ENCODE measurements at regions not wholly inside any gene's neighbourhood (a gene's known extent, or its start where the extent isn't known, plus 50 kb on each side); places are given as distances from the start of the nearest gene placed in this dataset.
"Not testable (repeated sequence)": the region's sequence is repeated elsewhere in the genome, so short reads cannot be mapped to it uniquely, and the experiment has no call there.

DNA sequence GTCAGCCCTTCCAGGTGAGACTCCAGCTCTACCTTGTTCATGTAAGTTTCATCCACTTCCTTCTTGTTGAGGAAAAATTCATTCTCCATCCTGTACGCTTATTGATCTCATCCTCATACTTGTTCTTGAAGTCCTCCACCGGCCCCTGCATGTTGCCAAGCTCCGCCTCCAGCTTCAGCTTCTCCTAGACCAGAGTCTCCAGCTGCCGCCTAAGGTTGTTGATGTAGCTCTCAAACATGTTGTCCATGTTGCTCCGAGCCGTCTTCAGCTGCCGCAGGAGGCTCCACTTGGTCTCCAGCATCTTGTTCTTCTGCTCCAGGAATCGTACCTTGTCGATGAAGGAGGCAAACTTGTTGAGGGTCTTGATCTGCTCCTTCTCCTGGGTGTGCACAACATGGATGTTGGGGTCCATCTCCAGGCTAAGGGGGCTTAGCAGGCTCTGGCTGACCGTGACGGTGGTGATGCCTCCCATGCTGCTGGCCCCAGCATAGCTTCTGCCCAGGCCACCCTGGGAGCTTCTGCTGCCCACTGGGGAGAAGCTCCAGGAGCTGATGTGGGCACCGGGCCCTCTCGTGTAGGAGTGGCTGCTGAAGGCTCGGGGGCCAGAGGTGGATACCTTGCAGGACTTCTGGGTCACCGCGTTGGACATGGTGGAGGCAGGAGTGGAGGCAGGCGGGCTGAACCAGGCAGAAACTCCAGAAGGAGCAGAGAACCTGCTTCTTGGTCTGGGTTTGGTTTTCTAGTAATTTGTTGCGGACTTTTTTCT, 422.6 kb upstream of the ARPP21 start:
- DNase-seq = no peak

DNA sequence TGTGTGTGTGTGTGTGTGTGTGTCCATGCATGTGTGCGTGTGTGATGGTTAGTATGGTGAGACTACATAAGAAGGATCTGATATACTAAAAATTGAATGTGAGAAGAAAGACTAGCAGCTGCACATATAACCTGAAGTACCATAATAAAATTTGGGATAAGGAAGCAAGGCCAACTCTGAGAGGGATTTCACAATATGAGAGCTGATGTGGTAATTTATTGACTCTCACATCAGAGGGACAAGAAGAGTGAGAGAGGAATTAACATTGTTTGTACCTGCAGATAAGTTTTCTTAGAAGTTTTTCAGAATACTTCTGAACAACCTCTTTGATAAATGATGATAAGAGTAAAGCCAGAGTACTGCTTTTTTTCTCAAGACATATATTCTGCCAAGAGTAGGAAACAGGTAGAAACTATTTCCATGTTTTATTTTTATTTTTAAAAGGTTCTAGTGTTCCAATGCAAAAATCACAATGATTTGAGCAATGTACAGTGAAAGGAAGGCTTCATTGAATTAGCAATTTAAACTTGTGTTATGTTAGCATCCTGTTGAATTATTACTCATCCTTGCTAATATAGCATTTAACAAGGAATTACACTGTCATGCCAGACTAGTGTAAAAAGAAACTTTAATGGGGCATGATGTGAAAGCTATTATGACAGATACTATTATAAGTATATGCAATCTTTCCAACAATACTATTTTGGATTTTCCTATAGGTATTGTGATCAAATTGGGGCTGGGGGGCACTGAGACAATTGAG, 415.5 kb upstream of the ARPP21 start:
- DNase-seq = no peak

DNA sequence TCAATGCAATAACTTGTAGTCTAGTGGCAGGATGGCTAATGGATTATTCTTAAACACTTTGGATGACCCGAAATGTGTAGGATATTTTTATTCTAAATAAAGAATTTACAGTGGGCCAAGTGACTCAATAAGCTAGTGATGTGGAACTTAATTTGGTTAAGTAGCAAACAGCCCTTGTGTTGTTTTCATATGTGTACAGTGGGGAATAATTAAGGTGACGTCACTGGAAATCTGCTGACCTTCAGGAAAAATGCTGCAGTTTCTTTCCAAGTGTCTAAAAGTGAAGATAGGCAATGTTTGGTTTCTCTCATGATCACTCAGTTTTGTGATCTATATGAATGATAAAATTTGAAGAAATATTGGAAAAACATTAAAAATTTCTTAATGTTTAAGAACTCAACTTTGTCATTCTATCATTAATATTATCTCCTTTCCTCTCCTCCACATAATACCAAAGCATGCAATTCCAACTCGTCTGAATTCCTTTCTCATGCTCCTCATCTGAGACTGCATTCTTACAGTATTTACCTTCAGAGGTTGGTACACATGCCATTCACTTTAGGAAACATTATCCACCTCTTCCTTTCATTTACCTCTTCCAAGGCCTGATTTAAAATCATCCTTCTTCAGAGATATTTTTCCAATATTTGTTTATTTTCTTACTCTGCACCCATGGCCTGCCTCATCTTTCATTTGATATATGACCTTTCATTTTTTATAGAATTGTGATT, 414.6 kb upstream of the ARPP21 start:
- no peak for DNase-seq

DNA sequence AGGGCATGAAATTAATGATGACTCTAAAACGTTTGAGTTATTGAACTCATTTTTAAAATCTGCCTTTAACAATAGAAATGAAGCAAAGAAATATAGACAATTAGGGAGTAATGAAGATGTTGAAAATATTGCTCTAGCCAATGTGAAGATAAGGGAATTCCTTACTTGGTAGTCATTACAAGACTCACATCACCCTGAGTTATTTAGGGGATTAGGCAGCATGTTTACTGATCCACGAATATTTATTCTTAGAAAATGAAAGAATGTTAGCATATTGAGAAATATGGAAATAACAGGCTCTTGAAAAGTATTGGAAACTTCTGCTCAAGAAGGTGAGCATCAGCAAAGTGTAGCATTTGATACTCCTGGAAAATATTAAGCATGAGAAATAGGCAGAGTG, 398.1 kb upstream of the ARPP21 start:
- no peak for DNase-seq

DNA sequence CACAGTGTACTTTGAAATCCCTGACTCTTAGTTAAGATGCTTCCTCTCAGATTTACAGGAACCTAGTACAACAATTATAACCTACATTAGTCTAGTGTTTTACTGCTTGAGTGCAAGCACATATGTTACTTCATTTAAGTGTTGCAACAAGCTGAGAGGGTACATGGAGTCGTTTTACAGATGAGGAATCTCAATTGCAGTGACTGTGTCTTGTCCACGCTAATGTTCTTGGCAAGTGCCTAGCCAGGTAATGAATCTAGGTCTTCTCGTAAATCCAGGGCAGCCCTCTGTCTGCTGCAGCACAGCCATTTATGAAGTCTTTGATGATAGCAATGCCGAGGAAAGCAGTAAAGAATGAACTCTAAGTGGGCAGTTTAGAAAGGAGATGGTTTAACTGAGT, 384.4 kb upstream of the ARPP21 start:
- no peak for DNase-seq

DNA sequence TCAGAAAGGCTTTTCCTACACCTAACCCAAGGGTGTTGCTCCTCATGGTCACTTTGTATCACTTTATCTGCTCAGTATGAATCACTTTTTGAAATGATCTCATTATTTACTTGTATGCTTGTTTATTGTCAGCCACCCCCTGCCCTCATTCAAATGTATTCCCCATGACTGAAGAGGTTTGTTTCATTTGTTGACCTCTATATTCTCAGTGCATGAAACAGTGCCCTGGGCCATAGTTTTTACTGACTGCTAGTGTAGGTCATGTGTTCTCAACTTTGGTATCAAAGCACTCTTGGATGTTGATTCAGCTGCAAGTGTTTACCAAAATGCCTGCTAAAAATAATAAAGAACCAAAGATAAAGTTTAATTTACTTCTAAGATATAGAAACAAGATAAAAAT, 381.7 kb upstream of the ARPP21 start:
- no peak for DNase-seq

DNA sequence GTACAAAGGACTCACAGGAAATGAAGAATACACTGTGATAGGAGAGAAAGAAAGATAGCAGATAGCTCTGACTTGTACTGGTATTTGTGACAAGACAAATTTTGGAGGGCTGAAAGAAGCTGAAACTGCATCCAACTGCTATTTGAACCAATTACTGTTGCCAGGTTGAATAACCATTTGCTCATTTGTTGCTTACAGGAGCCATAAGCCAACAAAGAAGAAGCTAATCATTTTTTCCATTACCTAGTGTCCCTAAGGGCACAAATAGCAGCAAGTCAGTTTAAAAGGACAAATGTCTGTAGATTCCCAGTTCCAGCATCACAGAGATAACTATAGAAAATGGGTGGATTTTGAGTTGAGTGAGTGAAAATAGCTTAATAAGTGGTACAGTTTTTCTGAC, 376.9 kb upstream of the ARPP21 start:
- no peak for DNase-seq

DNA sequence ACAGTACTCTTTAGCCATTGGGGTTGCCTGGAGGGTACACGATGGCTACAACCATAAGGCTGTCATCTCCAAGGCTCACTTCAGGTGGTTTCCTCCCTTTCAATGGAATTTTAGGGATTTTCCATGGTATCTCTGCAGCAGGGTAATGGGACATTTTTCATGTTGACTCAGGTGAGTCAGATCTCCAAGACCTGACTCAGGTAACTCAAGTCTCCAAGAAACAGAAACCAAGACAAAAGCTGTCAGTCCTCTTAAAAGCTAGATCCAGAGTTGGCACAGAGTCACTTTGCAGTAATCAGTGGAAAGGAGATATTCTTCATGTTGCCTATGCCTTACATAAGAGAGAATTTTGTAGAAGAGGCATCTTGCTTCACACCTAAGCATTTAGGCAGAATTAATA, 375.8 kb upstream of the ARPP21 start:
- DNase-seq = no peak

DNA sequence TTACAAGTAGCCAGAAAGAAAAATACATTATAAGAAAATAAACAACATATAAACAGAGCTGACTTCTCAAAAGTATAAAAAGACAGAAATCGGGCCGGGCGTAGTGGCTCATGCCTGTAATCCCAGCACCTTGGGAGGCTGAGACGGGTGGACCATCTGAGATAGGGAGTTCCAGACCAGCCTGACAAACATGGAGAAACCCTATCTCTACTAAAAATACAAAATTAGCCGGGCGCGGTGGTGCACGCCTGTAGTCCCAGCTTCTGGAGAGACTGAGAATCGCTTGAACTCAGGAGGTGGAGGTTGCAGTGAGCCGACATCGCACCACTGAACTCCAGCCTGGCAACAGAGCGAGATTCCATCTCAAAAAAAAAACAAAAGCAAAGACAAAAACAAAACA, 373.3 kb upstream of the ARPP21 start:
- DNase-seq = not testable (repeated sequence)

DNA sequence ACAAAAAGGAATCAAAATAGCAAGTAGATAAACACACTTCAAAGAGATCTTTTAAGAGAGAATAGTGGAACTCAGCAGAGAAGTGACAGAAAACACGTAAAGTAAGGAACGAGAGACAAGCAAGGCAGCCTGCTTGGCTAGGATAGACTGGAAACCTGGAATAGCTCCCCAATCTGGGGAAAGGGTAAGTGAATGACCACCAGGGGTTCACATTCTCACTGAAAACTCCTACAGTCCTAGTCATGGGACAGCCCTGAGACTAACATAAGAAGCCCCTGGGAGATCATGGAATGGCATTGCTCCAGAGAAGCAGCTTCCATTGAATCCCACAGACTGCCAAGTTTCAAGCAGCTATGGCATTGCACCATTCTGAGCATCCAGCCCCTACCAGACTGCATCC, 363.6 kb upstream of the ARPP21 start:
- no peak for DNase-seq

DNA sequence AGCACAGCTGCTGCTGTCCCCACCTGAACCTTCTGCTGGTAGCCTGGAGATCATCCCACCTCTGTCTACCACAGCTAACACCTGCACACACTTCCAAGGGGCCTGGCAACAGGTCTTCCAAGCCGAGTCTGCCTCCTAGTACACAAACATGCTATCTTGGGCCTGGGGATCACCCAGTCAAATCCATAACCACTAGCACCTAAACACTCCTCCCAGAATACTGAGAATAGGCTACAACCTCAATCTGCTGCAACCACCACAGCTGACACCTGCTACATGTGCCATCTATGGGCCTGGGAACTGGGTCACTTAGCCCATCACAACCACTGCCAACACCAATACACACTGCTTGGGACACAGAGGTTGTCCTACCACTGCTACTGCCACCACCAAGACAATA, 362.8 kb upstream of the ARPP21 start:
- no peak for DNase-seq

DNA sequence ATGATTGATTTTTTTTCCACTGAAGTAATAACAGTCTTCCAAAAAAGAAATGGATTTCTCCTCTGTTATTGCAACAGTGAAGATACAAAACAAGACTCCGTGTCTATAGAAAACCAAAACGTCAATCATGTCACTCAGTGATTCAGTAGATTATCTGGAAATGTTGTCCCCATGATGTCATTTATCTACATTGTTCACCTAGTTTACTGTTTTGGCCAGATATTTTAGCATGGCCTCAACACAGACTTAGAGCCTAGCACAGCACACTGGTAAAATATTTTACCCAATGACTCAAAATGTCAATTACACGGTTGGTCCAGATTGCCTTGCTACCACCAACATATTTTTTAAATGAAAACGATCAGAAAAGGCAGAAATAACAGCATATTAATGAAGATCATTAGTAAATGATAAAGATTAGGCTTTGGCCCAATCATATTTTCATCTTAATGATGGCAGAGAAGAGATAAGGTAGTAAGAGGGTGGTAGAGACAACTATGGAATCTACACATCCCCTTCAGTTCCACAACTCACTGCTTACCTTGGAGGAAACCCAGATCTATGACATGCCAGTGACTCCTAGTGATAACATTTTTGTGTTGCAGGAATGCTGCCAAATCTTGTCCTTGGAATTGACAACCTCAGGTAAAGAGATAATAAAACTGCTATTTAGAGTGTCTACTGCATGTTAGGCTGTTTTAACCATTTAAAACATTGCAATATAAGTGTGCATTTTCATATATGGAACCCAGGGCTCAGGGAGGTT, 347.7 kb upstream of the ARPP21 start:
- DNase-seq = no peak

DNA sequence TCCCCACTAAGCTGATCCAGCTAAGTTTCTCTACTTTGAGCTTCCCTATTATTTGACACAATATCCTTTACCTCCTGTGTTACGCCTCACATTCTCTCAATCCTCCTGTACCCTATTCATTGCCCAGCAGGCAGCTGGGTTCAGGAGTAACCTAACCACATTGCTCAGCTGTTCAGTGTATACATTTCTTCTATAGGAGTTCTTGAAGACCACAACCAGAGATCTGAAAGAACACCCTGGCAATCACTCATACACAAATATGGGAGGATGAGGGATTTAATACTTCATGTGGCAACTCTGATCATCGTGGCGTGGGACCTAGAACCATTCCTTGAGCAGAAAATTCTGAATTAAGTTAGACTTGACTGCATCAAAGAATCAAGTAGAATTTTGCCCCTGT, 346.8 kb upstream of the ARPP21 start:
- no peak for DNase-seq

DNA sequence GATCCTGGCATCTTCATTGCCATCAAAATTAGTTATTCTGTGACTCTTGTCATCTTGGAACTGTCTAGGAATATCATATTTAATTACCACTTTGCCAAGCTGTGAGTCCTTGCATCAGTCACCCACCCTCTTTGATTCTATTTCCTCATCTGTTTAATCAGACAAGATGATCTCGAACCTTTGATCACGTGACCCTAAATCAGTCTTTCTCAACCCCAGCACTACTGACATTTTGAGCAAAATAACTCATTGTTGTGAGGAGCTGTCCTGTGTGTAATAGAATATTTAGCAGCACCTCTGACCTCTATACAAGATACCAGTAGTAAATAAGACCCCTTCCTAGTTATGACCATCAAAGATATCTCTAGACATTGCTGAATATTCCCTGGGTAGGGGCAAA, 343.4 kb upstream of the ARPP21 start:
- DNase-seq = no peak

DNA sequence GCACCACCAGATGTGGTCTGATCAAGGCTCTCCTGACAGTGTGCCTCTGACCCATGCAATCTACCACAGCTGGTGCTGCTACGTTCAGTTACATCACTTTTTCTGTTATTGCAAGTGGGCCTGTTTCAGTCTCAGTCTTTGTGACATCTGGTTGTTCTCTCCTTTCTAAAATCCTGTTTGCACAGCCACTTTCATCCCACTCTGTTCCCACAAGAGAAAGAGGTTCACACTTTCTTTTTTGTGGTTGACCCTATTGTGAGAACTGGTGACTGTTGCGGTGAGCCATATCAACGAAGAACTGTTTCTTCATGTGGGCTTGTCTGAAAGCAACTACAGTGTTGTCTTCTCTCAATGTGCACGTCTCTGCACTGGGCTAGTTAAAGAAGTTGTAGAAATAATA, 342.8 kb upstream of the ARPP21 start:
- DNase-seq = no peak

DNA sequence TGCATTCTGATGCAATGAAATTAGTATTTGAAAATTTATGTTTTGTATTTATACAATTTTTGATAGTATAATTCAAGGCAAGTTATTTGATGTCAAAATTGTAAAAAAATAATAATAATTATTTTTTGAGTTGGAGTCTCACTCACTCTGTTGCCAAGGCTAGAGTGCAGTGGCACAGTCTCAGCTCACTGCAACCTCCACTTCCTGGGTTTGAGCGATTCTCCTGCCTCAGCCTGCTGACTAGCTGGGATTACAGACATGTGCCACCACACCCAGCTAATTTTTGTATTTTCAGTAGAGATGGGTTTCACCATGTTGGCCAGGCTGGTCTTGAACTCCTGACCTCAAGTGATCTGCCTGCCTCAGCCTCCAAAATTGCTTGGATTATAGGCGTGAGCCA, 342.4 kb upstream of the ARPP21 start:
- not testable (repeated sequence) for DNase-seq

DNA sequence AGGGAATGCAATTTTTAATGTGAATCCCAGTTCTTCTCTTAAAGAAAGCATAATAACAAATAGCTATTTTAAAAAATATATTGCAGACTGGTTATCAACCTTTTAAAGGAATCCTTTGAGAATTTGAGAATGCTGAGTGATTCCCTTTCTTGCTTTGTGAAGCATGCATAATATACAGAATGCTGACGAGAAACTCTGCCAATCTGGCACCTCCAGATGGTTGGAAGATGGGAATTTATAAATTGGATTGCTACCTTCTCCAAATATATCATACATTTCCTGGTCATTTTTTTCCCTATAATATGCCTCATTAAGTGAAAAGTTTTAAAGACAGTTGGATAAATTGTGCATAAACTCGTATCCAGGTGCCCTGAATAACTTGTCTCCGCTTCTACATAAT, 333.9 kb upstream of the ARPP21 start:
- DNase-seq = no peak

DNA sequence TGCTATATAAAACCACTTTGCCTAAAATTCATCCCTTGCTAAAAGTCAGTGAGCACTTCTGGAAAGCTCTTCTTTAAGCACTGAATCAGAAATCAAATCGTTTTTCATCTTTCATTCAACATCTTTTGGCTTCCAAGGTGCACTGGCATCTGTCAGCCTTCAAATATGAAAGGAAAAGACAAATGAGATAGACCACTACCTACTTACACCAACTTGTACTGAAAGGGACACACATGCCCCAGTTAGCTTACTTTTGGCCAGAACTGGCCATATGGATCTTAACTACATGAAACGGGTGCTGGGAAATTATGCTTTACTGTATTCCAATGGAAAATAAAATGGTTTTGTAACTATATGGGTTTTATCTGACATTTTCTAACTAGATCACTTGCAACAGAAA, 332.0 kb upstream of the ARPP21 start:
- no peak for DNase-seq

DNA sequence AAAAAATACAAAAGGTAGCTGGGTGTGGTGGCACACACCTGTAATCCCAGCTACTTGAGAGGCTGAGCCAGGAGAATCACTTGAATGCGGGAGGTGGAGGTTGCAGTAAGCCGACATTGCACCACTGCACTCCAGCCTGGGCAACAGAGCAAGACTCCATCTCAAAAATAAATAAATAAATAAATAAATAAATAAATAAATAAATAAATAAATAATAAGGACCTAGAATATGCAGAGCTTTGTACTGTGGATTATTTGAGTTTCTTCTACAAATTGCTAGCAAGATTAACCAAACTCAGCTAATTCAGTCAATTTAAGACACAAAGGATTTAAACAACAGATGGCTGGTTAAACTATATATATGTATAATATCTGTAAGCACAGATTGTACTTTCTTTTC, 322.5 kb upstream of the ARPP21 start:
- DNase-seq = not testable (repeated sequence)

DNA sequence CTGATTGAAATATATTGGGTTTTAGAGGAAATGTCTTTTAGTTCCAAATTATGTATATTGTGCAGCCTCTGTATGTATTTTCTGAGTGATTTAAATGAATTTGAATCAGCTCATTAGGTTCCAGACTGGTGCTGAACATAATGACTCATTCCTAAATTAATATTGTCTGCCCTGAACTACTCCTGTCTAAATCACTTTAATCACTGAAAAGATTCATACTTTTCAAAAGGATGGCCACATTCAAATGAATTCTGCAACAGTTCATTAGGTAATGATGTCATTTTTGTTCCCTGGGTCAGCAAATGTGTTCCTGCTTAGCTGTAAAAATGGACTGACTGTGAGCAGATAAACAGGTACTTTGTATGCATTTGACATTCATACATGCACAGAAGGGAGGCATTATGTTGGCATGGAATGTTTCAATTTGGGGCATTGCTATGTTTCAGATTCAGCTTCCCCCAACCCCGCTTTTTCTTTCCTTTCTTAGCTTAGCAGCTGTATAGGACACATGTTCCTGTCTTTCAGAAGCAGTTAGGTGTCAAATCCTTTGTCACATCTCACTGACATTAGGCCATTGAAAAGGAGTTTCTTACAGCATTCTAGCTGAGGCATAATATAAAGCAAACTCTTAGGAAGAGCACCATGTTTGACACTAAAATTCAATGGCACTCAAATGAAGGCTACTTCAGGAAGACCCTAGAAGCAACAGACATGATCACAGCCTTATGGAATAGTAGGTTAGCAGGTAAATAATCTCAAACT, 318.5 kb upstream of the ARPP21 start:
- DNase-seq = no peak

DNA sequence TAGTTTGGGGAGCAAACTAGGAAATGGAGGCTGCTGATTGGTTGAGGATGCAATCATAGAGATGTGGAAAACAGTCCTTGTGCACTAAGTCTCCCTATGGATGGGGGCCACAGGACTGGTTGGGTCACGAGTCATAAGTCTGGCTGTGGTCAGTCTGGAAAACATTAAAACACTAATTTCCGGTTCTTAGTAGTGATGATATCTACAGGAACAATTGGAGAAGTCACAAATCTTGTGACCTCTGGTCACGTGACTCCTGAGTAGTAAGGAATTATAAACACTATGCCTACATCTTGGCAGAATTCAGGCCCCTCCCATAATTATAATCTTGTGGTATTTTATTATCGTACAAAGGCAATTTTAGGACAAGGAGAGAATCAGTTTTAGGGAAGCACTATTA, 317.3 kb upstream of the ARPP21 start:
- no peak for DNase-seq

DNA sequence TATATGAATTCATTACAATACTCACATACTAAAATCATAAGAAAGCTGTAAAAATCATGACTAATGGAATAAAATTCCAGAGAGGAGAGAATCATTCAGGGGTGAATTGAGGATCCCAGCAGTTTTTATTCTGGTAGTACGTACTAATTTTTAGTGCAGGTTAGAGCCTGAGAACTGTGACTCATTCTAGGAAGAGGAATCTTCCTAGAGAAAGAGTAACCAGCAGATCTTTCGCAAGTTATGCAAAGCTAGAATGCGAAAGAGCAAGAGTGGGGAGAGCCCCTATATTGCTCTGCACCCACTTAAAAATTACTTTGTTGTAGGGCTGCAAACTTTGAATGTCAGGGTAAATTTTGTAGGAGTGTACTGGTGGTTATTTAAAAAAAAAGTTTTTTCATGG, 303.6 kb upstream of the ARPP21 start:
- DNase-seq = no peak

Data from NCI-H1436 treated with DMSO at 0.1 percent for 48 hours (cell line).